CD8-positive, alpha-beta memory T cell (primary cell): ENCODE measurements at regions not wholly inside any gene's neighbourhood (a gene's known extent, or its start where the extent isn't known, plus 50 kb on each side); places are given as distances from the start of the nearest gene placed in this dataset.

Experiments used
- CTCF ChIA-PET: fragments of 350-600 bp; sonication (Branson Sonifier 250); formaldehyde crosslinking; loops from one replicate; lab custom pipeline; 2021; ENCODE audit warnings: antibody characterized with exemption; lab: Charles Lee
- POLR2A ChIA-PET: fragments of 350-600 bp; sonication (Branson Sonifier 250); formaldehyde crosslinking; loops from one replicate; lab custom pipeline; 2021; ENCODE audit warnings: antibody characterized with exemption; lab: Charles Lee
- DNase-seq, 5 donors: peaks; one replicate each; pipeline versions ENCODE4 v3.0.0 to v3.0.0-alpha.2; 2020 to 2022; ENCODE audit warnings: mixed read lengths in 1 of 5
- H3K27ac ChIP-seq: one replicate; pipeline ENCODE4 v1.7.0; 2013; ENCODE audit warnings: low read depth, mild to moderate bottlenecking, low read length, moderate library complexity
- H3K27me3 ChIP-seq: 2 replicates; pipeline ENCODE4 v1.7.0; 2013; ENCODE audit warnings: low read length, mild to moderate bottlenecking; ENCODE audit not compliant: insufficient read depth, poor library complexity, severe bottlenecking
- H3K36me3 ChIP-seq: 2 replicates; pipeline ENCODE4 v1.7.0; 2013; ENCODE audit warnings: mild to moderate bottlenecking, low read length, moderate library complexity; ENCODE audit not compliant: insufficient read depth
- H3K4me1 ChIP-seq: 2 replicates; pipeline ENCODE4 v1.7.0; 2013; ENCODE audit warnings: mild to moderate bottlenecking, low read length, moderate library complexity; ENCODE audit not compliant: insufficient read depth
- H3K4me3 ChIP-seq: 2 replicates; pipeline ENCODE4 v1.7.0; 2013; ENCODE audit warnings: mild to moderate bottlenecking, low read length
- H3K9me3 ChIP-seq: 2 replicates; pipeline ENCODE4 v1.7.0; 2013; ENCODE audit warnings: mild to moderate bottlenecking, low read length
- H3K27ac Mint-ChIP-seq, 8 donors: one replicate each; pipeline ENCODE4 v1.8.0; 2020 to 2021; ENCODE audit warnings: mixed read lengths in 8 of 8, mild to moderate bottlenecking in 6 of 8, inconsistent platforms in 3 of 8, moderate library complexity in 3 of 8
- H3K27me3 Mint-ChIP-seq, 2 donors: one replicate each; pipeline ENCODE4 v1.8.0; 2020 to 2021; ENCODE audit warnings: mixed read lengths in 2 of 2, mild to moderate bottlenecking in 1 of 2, moderate library complexity in 1 of 2
- H3K36me3 Mint-ChIP-seq, 3 donors: one replicate each; pipeline ENCODE4 v1.8.0; 2020 to 2021; ENCODE audit warnings: mixed read lengths in 3 of 3, inconsistent platforms in 1 of 3, mild to moderate bottlenecking in 1 of 3
- H3K4me1 Mint-ChIP-seq, 3 donors: one replicate each; pipeline ENCODE4 v1.8.0; 2020 to 2021; ENCODE audit warnings: mixed read lengths in 3 of 3, inconsistent platforms in 1 of 3, mild to moderate bottlenecking in 1 of 3
- H3K4me3 Mint-ChIP-seq, 7 donors: one replicate each; pipeline ENCODE4 v1.8.0; 2020 to 2021; ENCODE audit warnings: mixed read lengths in 7 of 7, mild to moderate bottlenecking in 6 of 7, moderate library complexity in 4 of 7, inconsistent platforms in 2 of 7
- H3K9me3 Mint-ChIP-seq, 5 donors: one replicate each; pipeline ENCODE4 v1.8.0; 2020 to 2022; ENCODE audit warnings: mixed read lengths in 5 of 5, mild to moderate bottlenecking in 3 of 5, moderate library complexity in 2 of 5, inconsistent platforms in 1 of 5

DNA sequence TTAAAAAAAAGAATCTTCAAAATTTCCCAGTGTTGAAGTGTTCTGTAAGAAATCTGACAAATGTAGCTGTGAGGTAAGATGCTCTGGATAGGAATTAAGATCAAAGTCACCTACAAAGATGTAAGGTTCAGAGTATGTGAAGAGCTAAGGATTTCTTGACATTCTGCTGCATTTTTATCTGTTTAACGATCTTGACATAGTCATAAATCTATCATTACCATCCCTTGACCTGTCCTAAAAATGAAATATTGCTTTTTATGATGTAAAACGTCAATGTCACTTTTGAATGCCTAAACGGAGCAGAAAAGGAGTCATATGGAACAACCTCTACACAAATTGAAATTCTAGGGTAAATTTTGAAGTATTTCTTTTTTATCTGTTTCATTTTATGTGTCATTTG, 939.3 kb downstream of the CDH18 start:
- no peaks in the 10 kb centered on the region for H3K4me1 Mint-ChIP-seq
- CTCF ChIA-PET: no interaction called here

GRCh38 chr5:19058216-19058615, 929.8 kb downstream of the CDH18 start:
- peaks cover 0 to 2% of the 10 kb centered on the region in 2 donors for H3K27me3 Mint-ChIP-seq
- ChIA-PET POLR2A (no interaction called here), CTCF (no interaction called here)
- H3K36me3 Mint-ChIP-seq: no peaks in the 10 kb centered on the region
- Histone ChIP-seq H3K4me3 (no peak overlapping the region), H3K27me3 (no peaks in the 10 kb centered on the region), H3K9me3 (no peaks in the 10 kb centered on the region), H3K4me1 (no peaks in the 10 kb centered on the region), H3K27ac (no peak overlapping the region), H3K36me3 (no peaks in the 10 kb centered on the region)
- H3K9me3 Mint-ChIP-seq: peaks cover 0 to 5% (median 3%) of the 10 kb centered on the region in 5 donors
- no peak overlapping the region for H3K4me3 Mint-ChIP-seq
- no peaks in the 10 kb centered on the region for H3K4me1 Mint-ChIP-seq
- no peak overlapping the region for H3K27ac Mint-ChIP-seq
- DNase-seq: no peak

More for the DNA sequence above, 939.3 kb downstream of the CDH18 start:
- H3K27ac Mint-ChIP-seq: no peak overlapping the region
- Histone ChIP-seq H3K27me3 (no peaks in the 10 kb centered on the region), H3K4me1 (no peaks in the 10 kb centered on the region), H3K9me3 (no peaks in the 10 kb centered on the region), H3K27ac (no peak overlapping the region), H3K4me3 (no peak overlapping the region), H3K36me3 (no peaks in the 10 kb centered on the region)
- no peak overlapping the region for H3K4me3 Mint-ChIP-seq
- peaks cover 0 to 10% (median 0%) of the 10 kb centered on the region in 5 donors for H3K9me3 Mint-ChIP-seq
- DNase-seq: no peak
- POLR2A ChIA-PET: no interaction called here
- no peaks in the 10 kb centered on the region for H3K27me3 Mint-ChIP-seq
- no peaks in the 10 kb centered on the region for H3K36me3 Mint-ChIP-seq

- no peak for DNase-seq
- ChIA-PET CTCF (no interaction called here), POLR2A (no interaction called here)
- H3K36me3 ChIP-seq: no peaks in the 10 kb centered on the region
- H3K4me1 ChIP-seq: no peaks in the 10 kb centered on the region
- peaks cover 0 to 2% of the 10 kb centered on the region in 2 donors for H3K27me3 Mint-ChIP-seq
- no peak overlapping the region for H3K27ac ChIP-seq
- no peaks in the 10 kb centered on the region for H3K9me3 ChIP-seq
- peaks cover 0 to 5% (median 3%) of the 10 kb centered on the region in 5 donors for H3K9me3 Mint-ChIP-seq
- H3K27ac Mint-ChIP-seq: no peak overlapping the region
- no peaks in the 10 kb centered on the region for H3K4me1 Mint-ChIP-seq
- H3K36me3 Mint-ChIP-seq: no peaks in the 10 kb centered on the region
- H3K4me3 Mint-ChIP-seq: no peak overlapping the region
- no peak overlapping the region for H3K4me3 ChIP-seq
- H3K27me3 ChIP-seq: no peaks in the 10 kb centered on the region
Observed at GRCh38 chr5:19064094-19064493, 923.9 kb downstream of the CDH18 start.

- Histone ChIP-seq H3K27ac (no peak overlapping the region), H3K9me3 (no peaks in the 10 kb centered on the region), H3K27me3 (no peaks in the 10 kb centered on the region), H3K4me3 (no peak overlapping the region), H3K36me3 (no peaks in the 10 kb centered on the region), H3K4me1 (no peaks in the 10 kb centered on the region)
- Mint-ChIP-seq H3K36me3 (no peaks in the 10 kb centered on the region), H3K9me3 (peaks cover 0 to 9% (median 0%) of the 10 kb centered on the region in 5 donors), H3K27ac (no peak overlapping the region), H3K27me3 (no peaks in the 10 kb centered on the region), H3K4me3 (no peak overlapping the region), H3K4me1 (no peaks in the 10 kb centered on the region)
- DNase-seq: no peak
- POLR2A ChIA-PET: no interaction called here
- CTCF ChIA-PET: no interaction called here
Observed at GRCh38 chr5:19067741-19068140, 920.3 kb downstream of the CDH18 start.

DNA sequence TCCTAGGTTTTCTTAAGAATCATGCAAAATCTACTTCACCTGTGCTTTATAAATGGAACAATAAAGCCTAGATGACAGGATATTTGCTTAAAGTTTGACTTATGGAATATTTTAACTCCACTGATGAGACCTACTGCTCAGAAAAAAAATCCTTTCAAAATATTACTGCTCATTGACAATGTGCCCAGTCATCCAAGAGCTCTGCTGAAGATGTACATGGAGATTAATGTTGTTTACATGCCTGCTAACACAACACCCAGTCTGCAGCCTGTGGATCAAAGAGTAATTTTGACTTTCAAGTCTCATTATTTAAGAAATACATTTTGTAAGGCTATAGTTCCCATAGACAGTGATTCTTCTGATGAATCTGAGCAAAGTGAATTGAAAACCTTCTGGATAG, 889.6 kb downstream of the CDH18 start:
- no peak for DNase-seq
- POLR2A ChIA-PET: no interaction called here
- Histone ChIP-seq H3K27ac (no peak overlapping the region), H3K27me3 (no peaks in the 10 kb centered on the region), H3K9me3 (no peaks in the 10 kb centered on the region), H3K4me1 (no peaks in the 10 kb centered on the region), H3K4me3 (no peak overlapping the region), H3K36me3 (no peaks in the 10 kb centered on the region)
- Mint-ChIP-seq H3K36me3 (no peaks in the 10 kb centered on the region), H3K27ac (no peak overlapping the region), H3K4me1 (no peaks in the 10 kb centered on the region), H3K9me3 (peaks cover 0 to 29% (median 4%) of the 10 kb centered on the region in 5 donors), H3K4me3 (no peak overlapping the region), H3K27me3 (no peaks in the 10 kb centered on the region)
- CTCF ChIA-PET: no interaction called here

DNA sequence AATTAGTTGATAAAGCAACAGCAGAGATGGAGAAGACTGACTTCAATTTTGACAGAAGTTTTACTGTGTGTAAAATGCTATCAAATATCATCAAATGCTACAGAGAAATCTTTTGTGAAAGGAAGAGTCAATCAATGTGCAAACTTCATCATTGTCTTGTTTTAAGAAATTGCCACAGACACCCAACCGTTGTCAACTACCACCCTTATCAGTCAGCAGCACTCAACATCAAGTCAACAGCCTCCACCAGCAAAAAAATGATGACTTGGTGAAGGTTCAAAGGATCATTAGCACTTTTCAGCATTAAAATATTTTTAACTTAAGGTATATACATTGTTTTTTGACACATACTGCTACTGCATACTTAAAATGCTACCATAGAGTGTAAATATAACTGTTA, 888.8 kb downstream of the CDH18 start:
- no peaks in the 10 kb centered on the region for H3K36me3 Mint-ChIP-seq
- Histone ChIP-seq H3K4me1 (no peaks in the 10 kb centered on the region), H3K27ac (no peak overlapping the region), H3K9me3 (no peaks in the 10 kb centered on the region), H3K27me3 (no peaks in the 10 kb centered on the region), H3K4me3 (no peak overlapping the region), H3K36me3 (no peaks in the 10 kb centered on the region)
- no peak for DNase-seq
- H3K4me3 Mint-ChIP-seq: no peak overlapping the region
- peaks cover 0 to 26% (median 4%) of the 10 kb centered on the region in 5 donors for H3K9me3 Mint-ChIP-seq
- POLR2A ChIA-PET: no interaction called here
- H3K27ac Mint-ChIP-seq: no peak overlapping the region
- no peaks in the 10 kb centered on the region for H3K4me1 Mint-ChIP-seq
- CTCF ChIA-PET: no interaction called here
- no peaks in the 10 kb centered on the region for H3K27me3 Mint-ChIP-seq

GRCh38 chr5:19104948-19105347, 883.1 kb downstream of the CDH18 start:
- H3K9me3 Mint-ChIP-seq: peaks cover 0 to 17% (median 5%) of the 10 kb centered on the region in 5 donors
- DNase-seq: no peak
- no peaks in the 10 kb centered on the region for H3K4me1 Mint-ChIP-seq
- H3K4me3 ChIP-seq: no peak overlapping the region
- no peak overlapping the region for H3K27ac ChIP-seq
- no peak overlapping the region for H3K27ac Mint-ChIP-seq
- H3K36me3 ChIP-seq: no peaks in the 10 kb centered on the region
- no peaks in the 10 kb centered on the region for H3K27me3 ChIP-seq
- no peaks in the 10 kb centered on the region for H3K27me3 Mint-ChIP-seq
- H3K4me3 Mint-ChIP-seq: no peak overlapping the region
- H3K4me1 ChIP-seq: no peaks in the 10 kb centered on the region
- ChIA-PET CTCF (no interaction called here), POLR2A (no interaction called here)
- H3K9me3 ChIP-seq: no peaks in the 10 kb centered on the region
- H3K36me3 Mint-ChIP-seq: no peaks in the 10 kb centered on the region

- Mint-ChIP-seq H3K9me3 (peaks cover 0 to 19% (median 6%) of the 10 kb centered on the region in 5 donors), H3K4me1 (no peaks in the 10 kb centered on the region), H3K4me3 (no peak overlapping the region), H3K27me3 (no peaks in the 10 kb centered on the region), H3K36me3 (no peaks in the 10 kb centered on the region), H3K27ac (no peak overlapping the region)
- H3K4me3 ChIP-seq: no peak overlapping the region
- ChIA-PET CTCF (no interaction called here), POLR2A (no interaction called here)
- no peak for DNase-seq
- no peak overlapping the region for H3K27ac ChIP-seq
- no peaks in the 10 kb centered on the region for H3K4me1 ChIP-seq
- no peaks in the 10 kb centered on the region for H3K27me3 ChIP-seq
- no peaks in the 10 kb centered on the region for H3K9me3 ChIP-seq
- H3K36me3 ChIP-seq: no peaks in the 10 kb centered on the region
Observed at GRCh38 chr5:19122923-19123322, 865.1 kb downstream of the CDH18 start.
